ENCODE measurements at regions not wholly inside any gene's neighbourhood (a gene's known extent, or its start where the extent isn't known, plus 50 kb on each side); places are given as distances from the start of the nearest gene placed in this dataset.

DNA sequence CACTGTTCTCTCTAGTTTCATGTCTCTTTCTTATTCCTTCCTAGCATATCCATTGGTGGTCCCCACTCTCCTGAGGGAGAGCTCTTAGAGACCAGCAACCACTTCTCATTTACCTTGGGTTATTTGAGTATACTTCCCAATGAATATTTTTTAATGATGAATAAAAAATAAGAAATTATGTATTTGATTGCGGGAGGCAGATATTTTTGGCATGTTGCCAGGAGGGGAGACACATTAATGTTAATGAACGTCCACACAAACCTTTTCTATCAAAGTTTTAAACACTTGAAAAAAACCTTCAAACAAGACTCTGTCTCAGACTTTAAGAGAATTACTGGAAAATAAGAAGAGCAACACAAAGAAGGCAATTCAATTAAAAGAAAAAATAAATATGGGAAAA lies 260.6 kb upstream of the MAGI2 start:
- TF ChIP-seq, protein P1, sequence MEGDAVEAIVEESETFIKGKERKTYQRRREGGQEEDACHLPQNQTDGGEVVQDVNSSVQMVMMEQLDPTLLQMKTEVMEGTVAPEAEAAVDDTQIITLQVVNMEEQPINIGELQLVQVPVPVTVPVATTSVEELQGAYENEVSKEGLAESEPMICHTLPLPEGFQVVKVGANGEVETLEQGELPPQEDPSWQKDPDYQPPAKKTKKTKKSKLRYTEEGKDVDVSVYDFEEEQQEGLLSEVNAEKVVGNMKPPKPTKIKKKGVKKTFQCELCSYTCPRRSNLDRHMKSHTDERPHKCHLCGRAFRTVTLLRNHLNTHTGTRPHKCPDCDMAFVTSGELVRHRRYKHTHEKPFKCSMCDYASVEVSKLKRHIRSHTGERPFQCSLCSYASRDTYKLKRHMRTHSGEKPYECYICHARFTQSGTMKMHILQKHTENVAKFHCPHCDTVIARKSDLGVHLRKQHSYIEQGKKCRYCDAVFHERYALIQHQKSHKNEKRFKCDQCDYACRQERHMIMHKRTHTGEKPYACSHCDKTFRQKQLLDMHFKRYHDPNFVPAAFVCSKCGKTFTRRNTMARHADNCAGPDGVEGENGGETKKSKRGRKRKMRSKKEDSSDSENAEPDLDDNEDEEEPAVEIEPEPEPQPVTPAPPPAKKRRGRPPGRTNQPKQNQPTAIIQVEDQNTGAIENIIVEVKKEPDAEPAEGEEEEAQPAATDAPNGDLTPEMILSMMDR (conservative IDR thresholded peaks at IDR 0.05): no peak

DNA sequence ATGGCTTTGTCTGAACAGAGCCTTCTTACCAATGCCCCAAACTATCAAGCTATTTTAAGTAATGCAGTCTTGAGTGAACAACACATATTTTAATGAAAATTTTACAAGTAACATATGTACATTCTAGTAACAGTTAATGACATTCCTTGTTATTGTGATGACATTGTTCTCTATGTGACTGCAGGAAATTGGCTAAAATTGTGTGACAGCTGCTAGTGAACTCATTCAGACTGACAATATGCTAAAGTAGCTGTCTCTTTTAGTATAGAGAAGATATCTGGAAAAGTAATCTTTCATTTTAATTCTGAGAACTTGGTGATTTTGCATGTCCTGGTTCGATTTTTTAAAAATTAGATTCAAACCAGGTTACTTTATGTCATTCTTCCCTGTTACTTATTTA lies 259.8 kb upstream of the MAGI2 start:
- TF ChIP-seq, protein P1 (conservative IDR thresholded peaks at IDR 0.05): no peak
- H3K27ac ChIP-seq: no peak overlapping the region

More for the DNA sequence above, 260.6 kb upstream of the MAGI2 start:
- no peak overlapping the region for H3K27ac ChIP-seq

DNA sequence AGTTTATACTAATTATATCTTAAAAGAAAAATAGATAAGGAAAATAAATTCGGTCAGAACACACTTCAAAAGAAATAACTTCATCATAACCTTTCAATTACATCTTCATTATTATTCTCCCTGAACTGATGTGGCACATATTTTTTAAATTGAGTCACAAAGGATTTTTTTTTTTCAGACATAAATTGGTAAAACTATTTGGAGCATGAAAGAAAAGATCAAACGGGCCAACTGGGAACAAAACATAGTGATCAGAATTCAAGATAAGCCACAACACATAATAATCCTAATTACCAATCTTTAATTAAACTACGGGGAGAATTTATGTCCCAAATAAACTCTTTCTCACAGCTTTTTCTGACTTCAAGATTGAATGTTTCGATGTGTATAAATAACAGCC lies 258.2 kb upstream of the MAGI2 start:
- TF ChIP-seq, protein P1 (conservative IDR thresholded peaks at IDR 0.05): no peak
- H3K27ac ChIP-seq: no peak overlapping the region

DNA sequence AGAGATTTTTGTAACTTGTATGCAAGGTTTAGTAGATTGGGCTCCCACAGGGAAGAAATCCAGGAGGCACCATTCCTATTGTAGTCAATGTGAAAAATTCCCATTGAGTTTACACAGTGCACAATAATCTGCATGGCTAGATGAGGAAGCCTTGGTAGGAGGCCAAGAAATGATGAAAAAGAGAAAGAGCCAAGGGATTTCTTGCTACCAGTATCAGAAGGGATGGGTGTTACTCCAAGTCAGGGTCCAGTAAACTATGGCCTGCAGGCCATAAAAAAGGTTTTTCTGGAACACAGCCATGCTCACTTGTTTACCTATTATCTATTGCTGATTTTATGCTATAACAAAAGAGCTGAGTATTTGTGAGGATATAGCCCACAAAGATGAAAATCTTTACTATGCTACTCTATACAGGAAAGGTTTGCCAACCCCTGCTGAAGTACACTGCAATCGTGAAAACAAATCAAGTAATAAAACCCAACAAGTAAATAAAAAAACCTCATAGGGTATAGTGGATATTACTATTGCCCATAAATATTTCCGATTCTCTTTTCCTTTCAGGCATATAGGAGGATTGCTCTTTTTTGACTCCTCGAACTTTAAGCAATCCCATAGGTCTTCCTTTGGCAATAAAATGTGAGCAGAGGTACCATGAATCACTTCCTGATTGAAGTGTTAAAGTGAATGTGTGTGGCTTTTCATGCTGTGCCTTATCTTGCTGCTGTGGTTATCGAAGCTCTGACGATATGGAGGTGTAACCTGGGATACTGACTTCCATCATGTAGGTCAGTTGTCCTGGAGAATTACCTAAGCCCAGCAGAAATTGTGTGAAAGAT lies 256.3 kb upstream of the MAGI2 start:
- no peak overlapping the region for H3K27ac ChIP-seq
- TF ChIP-seq, protein P1 (conservative IDR thresholded peaks at IDR 0.05): no peak

DNA sequence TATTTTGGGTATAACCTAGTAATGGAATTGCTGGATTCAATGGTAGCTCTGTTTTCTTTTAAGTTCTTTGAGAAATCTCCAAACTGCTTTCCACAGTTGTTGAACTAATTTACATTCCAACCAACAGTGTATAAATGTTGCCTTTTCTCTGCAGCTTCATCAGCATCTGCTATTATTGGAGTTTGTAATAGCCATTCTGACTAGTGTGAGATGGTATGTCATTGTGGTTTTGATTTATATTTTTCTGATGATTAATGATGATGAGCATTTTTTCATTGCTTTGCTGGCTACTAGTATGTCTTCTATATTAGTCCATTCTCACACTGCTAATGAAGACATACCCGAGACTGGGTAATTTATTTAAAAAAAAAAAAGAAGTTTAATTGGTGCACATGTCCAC lies 248.6 kb upstream of the MAGI2 start:
- H3K27ac ChIP-seq: no peak overlapping the region
- TF ChIP-seq, protein P1 (conservative IDR thresholded peaks at IDR 0.05): no peak

GRCh38 chr7:79692015-79692414 lies 238.5 kb upstream of the MAGI2 start:
- no peak overlapping the region for H3K27ac ChIP-seq
- TF ChIP-seq, protein P1 (conservative IDR thresholded peaks at IDR 0.05): no peak

DNA sequence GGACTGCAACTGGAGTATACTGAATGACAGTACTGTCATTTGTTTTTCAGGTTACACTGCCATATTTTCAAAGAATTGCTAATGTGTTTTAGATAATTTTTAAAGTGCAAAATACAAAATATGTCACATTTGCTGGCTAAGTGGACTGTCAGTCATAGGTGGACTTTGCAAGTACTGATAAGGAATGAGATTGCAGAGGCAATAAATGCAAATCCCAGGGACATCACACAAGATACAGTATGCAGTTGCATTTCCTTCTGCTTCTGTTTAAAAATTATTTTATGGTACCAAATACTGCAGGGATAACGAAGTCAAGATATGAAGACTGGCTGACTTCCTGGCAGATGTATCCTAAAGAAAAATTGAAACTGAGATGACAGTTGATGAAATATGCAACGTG lies 237.6 kb upstream of the MAGI2 start:
- no peak overlapping the region for H3K27ac ChIP-seq
- TF ChIP-seq, protein P1 (conservative IDR thresholded peaks at IDR 0.05): no peak
